Smooth muscle cell (in vitro differentiated cells): ENCODE measurements at regions not wholly inside any gene's neighbourhood (a gene's known extent, or its start where the extent isn't known, plus 50 kb on each side); places are given as distances from the start of the nearest gene placed in this dataset.
"Not testable (repeated sequence)": the region's sequence is repeated elsewhere in the genome, so short reads cannot be mapped to it uniquely, and the experiment has no call there.

Experiments used
- DNase-seq: peaks from one replicate; lab custom pipeline; 2025; ENCODE audit not compliant: unreplicated experiment; lab: John Stamatoyannopoulos, UW
- H2AFZ ChIP-seq: fragments of 200-600 bp; sonication (generic); 2 replicates; pipeline ENCODE4 v1.6.0; 2016; ENCODE audit warnings: antibody characterized with exemption, low read depth, mild to moderate bottlenecking
- H3F3A ChIP-seq: fragments of 200-600 bp; sonication (generic); 2 replicates; pipeline ENCODE4 v1.6.0; 2017; ENCODE audit warnings: antibody characterized with exemption, low read depth
- H3K27ac ChIP-seq: fragments of 200-600 bp; sonication (generic); 2 replicates; pipeline ENCODE4 v1.5.1; 2016; ENCODE audit warnings: low read depth, mild to moderate bottlenecking
- H3K27me3 ChIP-seq: fragments of 200-600 bp; sonication (generic); 2 replicates; pipeline ENCODE4 v1.6.1; 2016; ENCODE audit warnings: low read depth, mild to moderate bottlenecking
- H3K36me3 ChIP-seq: fragments of 200-600 bp; sonication (generic); 2 replicates; pipeline ENCODE4 v1.5.1; 2016; ENCODE audit warnings: low read depth
- H3K4me1 ChIP-seq: fragments of 200-600 bp; sonication (generic); 2 replicates; pipeline ENCODE4 v1.5.1; 2016; ENCODE audit warnings: low read depth
- H3K4me2 ChIP-seq: fragments of 200-600 bp; sonication (generic); 2 replicates; pipeline ENCODE4 v1.6.0; 2016; ENCODE audit warnings: mild to moderate bottlenecking
- H3K4me3 ChIP-seq: fragments of 200-600 bp; sonication (generic); 2 replicates; pipeline ENCODE4 v1.5.1; 2016; ENCODE audit warnings: mild to moderate bottlenecking
- H3K79me2 ChIP-seq: fragments of 200-600 bp; sonication (generic); 2 replicates; pipeline ENCODE4 v1.6.0; 2016; ENCODE audit warnings: low read depth, mild to moderate bottlenecking
- H3K9ac ChIP-seq: fragments of 200-600 bp; sonication (generic); 2 replicates; pipeline ENCODE4 v1.6.0; 2016; ENCODE audit warnings: low read depth
- H3K9me3 ChIP-seq: fragments of 200-600 bp; sonication (generic); replicated peaks from 2 replicates; pipeline ENCODE4 v1.5.1; 2016; ENCODE audit warnings: low read depth
- H4K20me1 ChIP-seq: fragments of 200-600 bp; sonication (generic); 2 replicates; pipeline ENCODE4 v1.6.0; 2016; ENCODE audit warnings: low read depth
- CTCF ChIP-seq: fragments of 200-600 bp; sonication (generic); IDR thresholded peaks from 2 replicates; pipeline ENCODE4 v1.5.1; 2017; ENCODE audit warnings: borderline replicate concordance, mild to moderate bottlenecking, antibody characterized with exemption; ENCODE audit not compliant: insufficient read depth, poor library complexity, severe bottlenecking
- WGBS: methylation state at CpG from one replicate; pipeline ENCODE4 v1.1.7; 2016; ENCODE audit warnings: low lambda C conversion rate; 5-methylcytosine and 5-hydroxymethylcytosine counted together

DNA sequence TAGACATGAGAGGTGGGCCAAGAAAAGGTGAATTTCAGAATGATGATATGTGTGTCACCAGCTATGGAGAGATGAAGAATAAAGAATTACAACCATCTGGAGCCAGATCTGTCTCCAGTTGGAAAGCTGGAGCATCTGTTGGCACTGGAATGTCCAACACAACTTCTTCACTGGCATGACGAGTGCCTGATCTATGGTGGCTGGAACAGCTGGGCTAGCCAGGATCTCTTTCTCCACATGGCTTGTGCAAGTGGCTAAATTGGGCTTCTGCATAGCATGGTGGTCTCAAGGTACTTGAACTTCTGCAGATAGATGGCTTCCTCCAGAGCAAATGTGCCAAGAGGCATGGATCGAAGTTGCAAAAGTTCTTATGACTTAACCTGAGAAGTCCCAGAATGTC, 256.1 kb upstream of the NCAM1 start:
- Histone ChIP-seq H3K4me3 (no peak overlapping the region), H3K27ac (no peak overlapping the region), H4K20me1 (no peaks in the 10 kb centered on the region), H3F3A (no peaks in the 10 kb centered on the region), H3K9ac (no peak overlapping the region), H3K9me3 (no peaks in the 10 kb centered on the region), H3K4me2 (no peak overlapping the region), H3K36me3 (no peaks in the 10 kb centered on the region), H3K27me3 (no peaks in the 10 kb centered on the region), H3K79me2 (no peaks in the 10 kb centered on the region), H3K4me1 (no peaks in the 10 kb centered on the region), H2AFZ (no peak overlapping the region)
- no peak for DNase-seq
- no peak for TF ChIP-seq CTCF
- 85% methylated on average over 2 of the region's 2 CpGs for WGBS

GRCh38 chr11:112706863-112707262, 254.4 kb upstream of the NCAM1 start:
- H3K9ac ChIP-seq = no peak overlapping the region
- no peaks in the 10 kb centered on the region for H3K27me3 ChIP-seq
- DNase-seq = no peak
- H3K4me3 ChIP-seq = no peak overlapping the region
- WGBS = 97% methylated on average over 1 of the region's 1 CpG
- H2AFZ ChIP-seq = no peak overlapping the region
- H3K4me2 ChIP-seq = no peak overlapping the region
- TF ChIP-seq CTCF = no peak
- H3K36me3 ChIP-seq = no peaks in the 10 kb centered on the region
- H3K27ac ChIP-seq = no peak overlapping the region
- no peaks in the 10 kb centered on the region for H3K4me1 ChIP-seq
- no peaks in the 10 kb centered on the region for H4K20me1 ChIP-seq
- H3F3A ChIP-seq = no peaks in the 10 kb centered on the region
- no peaks in the 10 kb centered on the region for H3K9me3 ChIP-seq
- H3K79me2 ChIP-seq = no peaks in the 10 kb centered on the region

DNA sequence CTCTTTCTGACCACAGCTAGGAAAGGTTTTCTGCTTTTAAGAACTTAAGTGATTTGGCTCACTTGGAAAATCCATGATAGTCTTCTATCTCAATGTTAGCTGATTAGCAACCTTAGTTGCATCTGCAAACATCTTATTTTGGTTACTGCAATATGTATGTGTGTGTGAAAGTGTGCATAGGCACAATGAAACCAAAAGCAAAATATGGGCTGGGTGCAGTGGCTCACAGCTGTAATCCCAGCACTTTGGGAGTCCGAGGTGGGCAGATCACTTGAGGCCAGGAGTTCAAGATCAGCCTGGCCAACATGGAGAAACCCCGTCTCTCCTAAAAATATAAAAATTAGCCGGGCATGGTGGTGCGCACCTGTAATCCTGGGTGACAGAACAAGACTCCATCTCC, 246.9 kb upstream of the NCAM1 start:
- H3K79me2 ChIP-seq, H3F3A ChIP-seq, H4K20me1 ChIP-seq, H3K9me3 ChIP-seq, H3K27me3 ChIP-seq, H3K4me1 ChIP-seq, H3K27ac ChIP-seq, H3K4me2 ChIP-seq, H3K9ac ChIP-seq, H3K36me3 ChIP-seq, DNase-seq, H2AFZ ChIP-seq, H3K4me3 ChIP-seq: not testable (repeated sequence)
- WGBS = 91% methylated on average over 4 of the region's 4 CpGs

- no peaks in the 10 kb centered on the region for H3K27me3 ChIP-seq
- no peaks in the 10 kb centered on the region for H3F3A ChIP-seq
- H3K27ac ChIP-seq = no peak overlapping the region
- no peak overlapping the region for H3K4me3 ChIP-seq
- no peaks in the 10 kb centered on the region for H3K9me3 ChIP-seq
- no peak overlapping the region for H3K9ac ChIP-seq
- WGBS = 90% methylated on average over 2 of the region's 2 CpGs
- no peak overlapping the region for H2AFZ ChIP-seq
- no peak for DNase-seq
- H4K20me1 ChIP-seq = no peaks in the 10 kb centered on the region
- no peaks in the 10 kb centered on the region for H3K4me1 ChIP-seq
- no peaks in the 10 kb centered on the region for H3K79me2 ChIP-seq
- H3K36me3 ChIP-seq = no peaks in the 10 kb centered on the region
- H3K4me2 ChIP-seq = no peak overlapping the region
- TF ChIP-seq CTCF = no peak
Observed at GRCh38 chr11:112715056-112715455, 246.2 kb upstream of the NCAM1 start.
